ENCODE measurements at regions not wholly inside any gene's neighbourhood (a gene's known extent, or its start where the extent isn't known, plus 50 kb on each side); places are given as distances from the start of the nearest gene placed in this dataset.

DNA sequence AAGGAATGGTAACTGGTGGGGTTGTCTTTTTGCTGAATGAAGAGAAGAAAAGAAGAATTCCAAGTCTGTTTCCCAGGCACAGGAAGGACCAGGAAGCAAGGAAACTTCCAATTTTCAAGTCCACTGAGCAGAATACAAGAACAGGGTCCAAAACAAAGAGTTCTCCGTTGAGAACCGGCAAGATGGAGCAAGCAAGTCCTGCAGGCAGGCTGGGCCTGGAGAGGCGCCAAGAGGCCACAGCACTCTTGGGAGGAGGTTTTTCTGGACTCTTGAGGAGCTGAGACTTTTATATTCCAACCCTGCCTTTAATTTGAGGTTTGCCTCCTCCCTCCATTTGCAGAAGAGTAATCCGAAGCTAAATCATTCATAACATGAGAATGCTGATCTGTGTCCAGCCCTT, 224.5 kb downstream of the IKZF2 start:
- TF ChIP-seq, protein P1, sequence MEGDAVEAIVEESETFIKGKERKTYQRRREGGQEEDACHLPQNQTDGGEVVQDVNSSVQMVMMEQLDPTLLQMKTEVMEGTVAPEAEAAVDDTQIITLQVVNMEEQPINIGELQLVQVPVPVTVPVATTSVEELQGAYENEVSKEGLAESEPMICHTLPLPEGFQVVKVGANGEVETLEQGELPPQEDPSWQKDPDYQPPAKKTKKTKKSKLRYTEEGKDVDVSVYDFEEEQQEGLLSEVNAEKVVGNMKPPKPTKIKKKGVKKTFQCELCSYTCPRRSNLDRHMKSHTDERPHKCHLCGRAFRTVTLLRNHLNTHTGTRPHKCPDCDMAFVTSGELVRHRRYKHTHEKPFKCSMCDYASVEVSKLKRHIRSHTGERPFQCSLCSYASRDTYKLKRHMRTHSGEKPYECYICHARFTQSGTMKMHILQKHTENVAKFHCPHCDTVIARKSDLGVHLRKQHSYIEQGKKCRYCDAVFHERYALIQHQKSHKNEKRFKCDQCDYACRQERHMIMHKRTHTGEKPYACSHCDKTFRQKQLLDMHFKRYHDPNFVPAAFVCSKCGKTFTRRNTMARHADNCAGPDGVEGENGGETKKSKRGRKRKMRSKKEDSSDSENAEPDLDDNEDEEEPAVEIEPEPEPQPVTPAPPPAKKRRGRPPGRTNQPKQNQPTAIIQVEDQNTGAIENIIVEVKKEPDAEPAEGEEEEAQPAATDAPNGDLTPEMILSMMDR (IDR thresholded peaks at IDR 0.05 in 2 of 3, conservative IDR thresholded peaks at IDR 0.05 in 1 of 3; ENCODE audit: control insufficient read depth in 2 of 3, extremely low read depth in 1 of 3, insufficient read depth in 1 of 3, low read depth in 3 of 3, low read length in 3 of 3) = no peak
- TF ChIP-seq ZSCAN29 (IDR thresholded peaks at IDR 0.05) (no peak), SP1 (IDR thresholded peaks at IDR 0.05; ENCODE audit: low read depth, low read length) (no peak), NRF1 (conservative IDR thresholded peaks at IDR 0.05; ENCODE audit: low read depth, low read length) (no peak), ZNF622 (IDR thresholded peaks at IDR 0.05) (no peak), EZH2 (IDR thresholded peaks at IDR 0.05; ENCODE audit: borderline replicate concordance, control insufficient read depth, low read depth, low read length) (no peak), POLR2AphosphoS5 (IDR thresholded peaks at IDR 0.05; ENCODE audit: low read length) (no peak), CEBPB (IDR thresholded peaks at IDR 0.05; ENCODE audit: borderline replicate concordance in 1 of 2, low read depth in 2 of 2, low read length in 2 of 2) (no peak)
- TF ChIP-seq, protein P2, sequence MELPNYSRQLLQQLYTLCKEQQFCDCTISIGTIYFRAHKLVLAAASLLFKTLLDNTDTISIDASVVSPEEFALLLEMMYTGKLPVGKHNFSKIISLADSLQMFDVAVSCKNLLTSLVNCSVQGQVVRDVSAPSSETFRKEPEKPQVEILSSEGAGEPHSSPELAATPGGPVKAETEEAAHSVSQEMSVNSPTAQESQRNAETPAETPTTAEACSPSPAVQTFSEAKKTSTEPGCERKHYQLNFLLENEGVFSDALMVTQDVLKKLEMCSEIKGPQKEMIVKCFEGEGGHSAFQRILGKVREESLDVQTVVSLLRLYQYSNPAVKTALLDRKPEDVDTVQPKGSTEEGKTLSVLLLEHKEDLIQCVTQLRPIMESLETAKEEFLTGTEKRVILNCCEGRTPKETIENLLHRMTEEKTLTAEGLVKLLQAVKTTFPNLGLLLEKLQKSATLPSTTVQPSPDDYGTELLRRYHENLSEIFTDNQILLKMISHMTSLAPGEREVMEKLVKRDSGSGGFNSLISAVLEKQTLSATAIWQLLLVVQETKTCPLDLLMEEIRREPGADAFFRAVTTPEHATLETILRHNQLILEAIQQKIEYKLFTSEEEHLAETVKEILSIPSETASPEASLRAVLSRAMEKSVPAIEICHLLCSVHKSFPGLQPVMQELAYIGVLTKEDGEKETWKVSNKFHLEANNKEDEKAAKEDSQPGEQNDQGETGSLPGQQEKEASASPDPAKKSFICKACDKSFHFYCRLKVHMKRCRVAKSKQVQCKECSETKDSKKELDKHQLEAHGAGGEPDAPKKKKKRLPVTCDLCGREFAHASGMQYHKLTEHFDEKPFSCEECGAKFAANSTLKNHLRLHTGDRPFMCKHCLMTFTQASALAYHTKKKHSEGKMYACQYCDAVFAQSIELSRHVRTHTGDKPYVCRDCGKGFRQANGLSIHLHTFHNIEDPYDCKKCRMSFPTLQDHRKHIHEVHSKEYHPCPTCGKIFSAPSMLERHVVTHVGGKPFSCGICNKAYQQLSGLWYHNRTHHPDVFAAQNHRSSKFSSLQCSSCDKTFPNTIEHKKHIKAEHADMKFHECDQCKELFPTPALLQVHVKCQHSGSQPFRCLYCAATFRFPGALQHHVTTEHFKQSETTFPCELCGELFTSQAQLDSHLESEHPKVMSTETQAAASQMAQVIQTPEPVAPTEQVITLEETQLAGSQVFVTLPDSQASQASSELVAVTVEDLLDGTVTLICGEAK (IDR thresholded peaks at IDR 0.05; ENCODE audit: borderline replicate concordance) = no peak

Data from GM12878 (cell line).